ENCODE measurements at regions not wholly inside any gene's neighbourhood (a gene's known extent, or its start where the extent isn't known, plus 50 kb on each side); places are given as distances from the start of the nearest gene placed in this dataset.

- no peak for TF ChIP-seq LEF1 (IDR thresholded peaks at IDR 0.05; ENCODE audit: borderline replicate concordance)
- TF ChIP-seq FOXM1 (IDR thresholded peaks at IDR 0.05; ENCODE audit: borderline replicate concordance), result no peak
- no peak for TF ChIP-seq ELF4 (IDR thresholded peaks at IDR 0.05)
- TF ChIP-seq PKNOX1 (IDR thresholded peaks at IDR 0.05), result no peak
- TF ChIP-seq SUZ12 (IDR thresholded peaks at IDR 0.05), result no peak
Measured at GRCh38 chr20:40808936-40809335, 119.9 kb upstream of the MAFB start.
